ENCODE measurements at regions not wholly inside any gene's neighbourhood (a gene's known extent, or its start where the extent isn't known, plus 50 kb on each side); places are given as distances from the start of the nearest gene placed in this dataset.

GRCh38 chr20:57899554-57899953 lies 189.7 kb upstream of the PMEPA1 start:
- in situ Hi-C loops (cut with MboI; ENCODE audit: low sequenced_read_pairs in 4 of 4) = loop anchor here in 1 of 4 donors (25.0 kb wide), 1 partner anchor 112 kb away; no protein-coding TSS in a partner anchor
- H3K4me1 ChIP-seq = no peaks in the 10 kb centered on the region
- no peak overlapping the region for H3K27ac ChIP-seq
- no peak for DNase-seq
- ATAC-seq = no peak
- no peaks in the 10 kb centered on the region for H3K27me3 ChIP-seq
- H3K36me3 ChIP-seq = no peaks in the 10 kb centered on the region
- H3K4me3 ChIP-seq = no peak overlapping the region
- intact Hi-C loops (cut with DNase I; ENCODE audit: low total_unique reads) = no loop called here
- TF ChIP-seq CTCF (IDR thresholded peaks at IDR 0.05 in 4 of 5, conservative IDR thresholded peaks at IDR 0.05 in 1 of 5) (no peak), POLR2A (IDR thresholded peaks at IDR 0.05) (no peak)
- no peaks in the 10 kb centered on the region for H3K9me3 ChIP-seq

GRCh38 chr20:57898332-57898731 lies 188.5 kb upstream of the PMEPA1 start:
- no peak overlapping the region for H3K27ac ChIP-seq
- DNase-seq (no peak), ATAC-seq (no peak)
- in situ Hi-C loops (cut with MboI; ENCODE audit: low sequenced_read_pairs in 4 of 4) = loop anchor here in 1 of 4 donors (25.0 kb wide), 1 partner anchor 111 kb away; no protein-coding TSS in a partner anchor
- no peaks in the 10 kb centered on the region for H3K36me3 ChIP-seq
- no peak overlapping the region for H3K4me3 ChIP-seq
- no peak for TF ChIP-seq POLR2A (IDR thresholded peaks at IDR 0.05)
- no peak for TF ChIP-seq CTCF (IDR thresholded peaks at IDR 0.05 in 4 of 5, conservative IDR thresholded peaks at IDR 0.05 in 1 of 5)
- no peaks in the 10 kb centered on the region for H3K27me3 ChIP-seq
- no peaks in the 10 kb centered on the region for H3K9me3 ChIP-seq
- no peaks in the 10 kb centered on the region for H3K4me1 ChIP-seq
- intact Hi-C loops (cut with DNase I; ENCODE audit: low total_unique reads) = no loop called here

GRCh38 chr20:57897891-57898290 lies 188.1 kb upstream of the PMEPA1 start:
- TF ChIP-seq POLR2A (IDR thresholded peaks at IDR 0.05) = no peak
- Histone ChIP-seq H3K36me3 (no peaks in the 10 kb centered on the region), H3K4me3 (no peak overlapping the region), H3K27me3 (no peaks in the 10 kb centered on the region), H3K27ac (no peak overlapping the region), H3K9me3 (no peaks in the 10 kb centered on the region), H3K4me1 (no peaks in the 10 kb centered on the region)
- in situ Hi-C loops (cut with MboI; ENCODE audit: low sequenced_read_pairs in 4 of 4) (loop anchor here in 1 of 4 donors (25.0 kb wide), 1 partner anchor 111 kb away; no protein-coding TSS in a partner anchor), intact Hi-C loops (cut with DNase I; ENCODE audit: low total_unique reads) (no loop called here)
- ATAC-seq (no peak), DNase-seq (no peak)

- H3K27me3 ChIP-seq = no peaks in the 10 kb centered on the region
- H3K9me3 ChIP-seq = no peaks in the 10 kb centered on the region
- in situ Hi-C loops (cut with MboI; ENCODE audit: low sequenced_read_pairs in 4 of 4) (loop anchor here in 1 of 4 donors (25.0 kb wide), 1 partner anchor 110 kb away; no protein-coding TSS in a partner anchor), intact Hi-C loops (cut with DNase I; ENCODE audit: low total_unique reads) (no loop called here)
- ATAC-seq = no peak
- no peaks in the 10 kb centered on the region for H3K4me1 ChIP-seq
- TF ChIP-seq POLR2A (IDR thresholded peaks at IDR 0.05) (no peak), CTCF (IDR thresholded peaks at IDR 0.05 in 4 of 5, conservative IDR thresholded peaks at IDR 0.05 in 1 of 5) (no peak)
- H3K4me3 ChIP-seq = no peak overlapping the region
- H3K36me3 ChIP-seq = no peaks in the 10 kb centered on the region
- no peak overlapping the region for H3K27ac ChIP-seq
- no peak for DNase-seq
Observed at GRCh38 chr20:57897156-57897874, 187.5 kb upstream of the PMEPA1 start.

- H3K4me1 ChIP-seq = no peaks in the 10 kb centered on the region
- H3K9me3 ChIP-seq = no peaks in the 10 kb centered on the region
- no peaks in the 10 kb centered on the region for H3K27me3 ChIP-seq
- in situ Hi-C loops (cut with MboI; ENCODE audit: low sequenced_read_pairs in 4 of 4) (loop anchor here in 1 of 4 donors (25.0 kb wide), 1 partner anchor 109 kb away; no protein-coding TSS in a partner anchor), intact Hi-C loops (cut with DNase I; ENCODE audit: low total_unique reads) (no loop called here)
- no peaks in the 10 kb centered on the region for H3K36me3 ChIP-seq
- no peak for DNase-seq
- H3K27ac ChIP-seq = no peak overlapping the region
- TF ChIP-seq CTCF (IDR thresholded peaks at IDR 0.05 in 4 of 5, conservative IDR thresholded peaks at IDR 0.05 in 1 of 5) = no peak
- no peak for TF ChIP-seq POLR2A (IDR thresholded peaks at IDR 0.05)
- H3K4me3 ChIP-seq = no peak overlapping the region
- no peak for ATAC-seq
Observed at GRCh38 chr20:57896563-57896962, 186.7 kb upstream of the PMEPA1 start.
